HEK293 (cell line): ENCODE measurements at regions not wholly inside any gene's neighbourhood (a gene's known extent, or its start where the extent isn't known, plus 50 kb on each side); places are given as distances from the start of the nearest gene placed in this dataset.

ENCODE experiments used
- EGR2 ChIP-seq: fragments of 450-650 bp; formaldehyde crosslinking; IDR thresholded peaks from 2 replicates; pipeline ENCODE4 v1.5.1; 2016; ENCODE audit warnings: low read depth, missing biosample characterization, missing genetic modification characterization
- HOXA7 ChIP-seq: sonication (generic); formaldehyde crosslinking; IDR thresholded peaks from 2 replicates; pipeline ENCODE4 v1.8.1; 2022; ENCODE audit warnings: missing genetic modification reagents, borderline replicate concordance
- KLF16 ChIP-seq: fragments of 450-650 bp; formaldehyde crosslinking; IDR thresholded peaks from 2 replicates; pipeline ENCODE4 v1.5.1; 2017; ENCODE audit warnings: missing biosample characterization, missing genetic modification characterization
- KLF7 ChIP-seq: fragments of 450-650 bp; formaldehyde crosslinking; IDR thresholded peaks from 2 replicates; pipeline ENCODE4 v1.5.1; 2016; ENCODE audit warnings: missing biosample characterization, missing genetic modification characterization, borderline replicate concordance
- OVOL3 ChIP-seq: fragments of 450-650 bp; formaldehyde crosslinking; IDR thresholded peaks from 2 replicates; pipeline ENCODE4 v1.5.1; 2016; ENCODE audit warnings: missing biosample characterization, missing genetic modification characterization
- RBAK ChIP-seq: fragments of 450-650 bp; formaldehyde crosslinking; IDR thresholded peaks from 2 replicates; pipeline ENCODE4 v1.5.1; 2016; ENCODE audit warnings: missing biosample characterization, missing genetic modification characterization
- REPIN1 ChIP-seq: fragments of 450-650 bp; formaldehyde crosslinking; IDR thresholded peaks from 2 replicates; pipeline ENCODE4 v1.5.1; 2017; ENCODE audit warnings: missing biosample characterization, missing genetic modification characterization, low read depth
- SALL2 ChIP-seq: fragments of 450-650 bp; formaldehyde crosslinking; IDR thresholded peaks from 2 replicates; pipeline ENCODE4 v1.5.0; 2017; ENCODE audit warnings: missing biosample characterization, mild to moderate bottlenecking, missing genetic modification characterization, borderline replicate concordance
- WT1 ChIP-seq: fragments of 450-650 bp; formaldehyde crosslinking; IDR thresholded peaks from 2 replicates; pipeline ENCODE4 v1.5.1; 2016; ENCODE audit warnings: missing biosample characterization, missing genetic modification characterization
- ZBTB21 ChIP-seq: fragments of 450-650 bp; formaldehyde crosslinking; IDR thresholded peaks from 2 replicates; pipeline ENCODE4 v1.5.1; 2017; ENCODE audit warnings: missing biosample characterization, missing genetic modification characterization
- ZFP3 ChIP-seq: fragments of 450-650 bp; formaldehyde crosslinking; IDR thresholded peaks from 2 replicates; pipeline ENCODE4 v1.5.1; 2016; ENCODE audit warnings: low read depth, missing biosample characterization, missing genetic modification characterization
- ZFP69B ChIP-seq: fragments of 450-650 bp; formaldehyde crosslinking; IDR thresholded peaks from 2 replicates; pipeline ENCODE4 v1.5.1; 2016; ENCODE audit warnings: missing biosample characterization, missing genetic modification characterization
- ZNF121 ChIP-seq: fragments of 450-650 bp; formaldehyde crosslinking; IDR thresholded peaks from 2 replicates; pipeline ENCODE4 v1.5.1; 2016; ENCODE audit warnings: missing biosample characterization, missing genetic modification characterization
- ZNF157 ChIP-seq: fragments of 450-650 bp; formaldehyde crosslinking; IDR thresholded peaks from 2 replicates; pipeline ENCODE4 v1.5.1; 2016; ENCODE audit warnings: missing biosample characterization, missing genetic modification characterization
- ZNF239 ChIP-seq: fragments of 450-650 bp; formaldehyde crosslinking; IDR thresholded peaks from 2 replicates; pipeline ENCODE4 v1.5.1; 2016; ENCODE audit warnings: missing biosample characterization, missing genetic modification characterization
- ZNF24 ChIP-seq: fragments of 450-650 bp; formaldehyde crosslinking; IDR thresholded peaks from 2 replicates; pipeline ENCODE4 v1.5.1; 2016; ENCODE audit warnings: missing biosample characterization, missing genetic modification characterization
- ZNF354C ChIP-seq: fragments of 450-650 bp; formaldehyde crosslinking; IDR thresholded peaks from 2 replicates; pipeline ENCODE4 v1.5.1; 2016; ENCODE audit warnings: missing biosample characterization, missing genetic modification characterization, low read depth, borderline replicate concordance
- ZNF391 ChIP-seq: fragments of 450-650 bp; formaldehyde crosslinking; IDR thresholded peaks from 2 replicates; pipeline ENCODE4 v1.5.1; 2016; ENCODE audit warnings: low read depth, missing biosample characterization, missing genetic modification characterization, borderline replicate concordance
- ZNF404 ChIP-seq: fragments of 450-650 bp; formaldehyde crosslinking; IDR thresholded peaks from 2 replicates; pipeline ENCODE4 v1.5.1; 2017; ENCODE audit warnings: missing biosample characterization, missing genetic modification characterization
- ZNF423 ChIP-seq: fragments of 450-650 bp; formaldehyde crosslinking; IDR thresholded peaks from 2 replicates; pipeline ENCODE4 v1.5.1; 2016; ENCODE audit warnings: missing biosample characterization, missing genetic modification characterization
- ZNF48 ChIP-seq: fragments of 450-650 bp; formaldehyde crosslinking; IDR thresholded peaks from 2 replicates; pipeline ENCODE4 v1.5.1; 2016; ENCODE audit warnings: missing biosample characterization, missing genetic modification characterization
- ZNF510 ChIP-seq: fragments of 450-650 bp; formaldehyde crosslinking; IDR thresholded peaks from 2 replicates; pipeline ENCODE4 v1.5.1; 2018; ENCODE audit warnings: mild to moderate bottlenecking, missing genetic modification characterization, missing biosample characterization; ENCODE audit not compliant: insufficient replicate concordance
- ZNF514 ChIP-seq: fragments of 450-650 bp; formaldehyde crosslinking; IDR thresholded peaks from 2 replicates; pipeline ENCODE4 v1.5.1; 2016; ENCODE audit warnings: missing biosample characterization, missing genetic modification characterization
- ZNF560 ChIP-seq: fragments of 450-650 bp; formaldehyde crosslinking; IDR thresholded peaks from 2 replicates; pipeline ENCODE4 v1.5.1; 2017; ENCODE audit warnings: missing biosample characterization, missing genetic modification characterization, borderline replicate concordance
- ZNF596 ChIP-seq: fragments of 450-650 bp; IDR thresholded peaks from 2 replicates; pipeline ENCODE4 v1.5.0; 2018; ENCODE audit warnings: missing biosample characterization, mild to moderate bottlenecking, missing genetic modification characterization, moderate library complexity
- ZNF626 ChIP-seq: fragments of 450-650 bp; sonication (Bioruptor Pico); formaldehyde crosslinking; IDR thresholded peaks from 2 replicates; pipeline ENCODE4 v1.5.1; 2018; ENCODE audit warnings: missing biosample characterization, missing genetic modification characterization, inconsistent platforms
- ZNF664 ChIP-seq: fragments of 450-650 bp; formaldehyde crosslinking; IDR thresholded peaks from 2 replicates; pipeline ENCODE4 v1.5.1; 2016; ENCODE audit warnings: missing biosample characterization, missing genetic modification characterization
- ZNF677 ChIP-seq: fragments of 450-650 bp; IDR thresholded peaks from 2 replicates; pipeline ENCODE4 v1.5.0; 2018; ENCODE audit warnings: missing biosample characterization, mild to moderate bottlenecking, missing genetic modification characterization, moderate library complexity
- ZNF701 ChIP-seq: fragments of 450-650 bp; formaldehyde crosslinking; IDR thresholded peaks from 2 replicates; pipeline ENCODE4 v1.5.1; 2016; ENCODE audit warnings: missing biosample characterization, missing genetic modification characterization
- ZNF76 ChIP-seq: fragments of 450-650 bp; formaldehyde crosslinking; IDR thresholded peaks from 2 replicates; pipeline ENCODE4; 2016; ENCODE audit warnings: low read depth, missing biosample characterization, missing genetic modification characterization, borderline replicate concordance
- ZNF785 ChIP-seq: fragments of 450-650 bp; formaldehyde crosslinking; IDR thresholded peaks from 2 replicates; pipeline ENCODE4 v1.5.1; 2016; ENCODE audit warnings: missing biosample characterization, missing genetic modification characterization
- ZNF792 ChIP-seq: fragments of 450-650 bp; formaldehyde crosslinking; IDR thresholded peaks from 2 replicates; pipeline ENCODE4 v1.5.1; 2016; ENCODE audit warnings: missing biosample characterization, missing genetic modification characterization
- ZNF843 ChIP-seq: fragments of 450-650 bp; formaldehyde crosslinking; IDR thresholded peaks from 2 replicates; pipeline ENCODE4 v1.5.1; 2016; ENCODE audit warnings: missing biosample characterization, missing genetic modification characterization
- TF ChIP-seq, protein P1 (sequence below): fragments of 450-650 bp; formaldehyde crosslinking; IDR thresholded peaks from 2 replicates; pipeline ENCODE4 v1.5.1; 2016; ENCODE audit warnings: missing biosample characterization, missing genetic modification characterization
- TF ChIP-seq, protein P2 (sequence below): IDR thresholded peaks from 2 replicates; pipeline ENCODE4 v1.6.1; 2011; ENCODE audit warnings: mild to moderate bottlenecking, low read depth, low read length, borderline replicate concordance
- TF ChIP-seq, protein P3 (sequence below): fragments of 450-650 bp; formaldehyde crosslinking; IDR thresholded peaks from 2 replicates; pipeline ENCODE4 v1.5.1; 2016; ENCODE audit warnings: missing biosample characterization, missing genetic modification characterization
- TF ChIP-seq, protein P4 (sequence below): fragments of 450-650 bp; formaldehyde crosslinking; IDR thresholded peaks from 2 replicates; pipeline ENCODE4 v1.5.1; 2016; ENCODE audit warnings: missing biosample characterization, missing genetic modification characterization, low read depth

DNA sequence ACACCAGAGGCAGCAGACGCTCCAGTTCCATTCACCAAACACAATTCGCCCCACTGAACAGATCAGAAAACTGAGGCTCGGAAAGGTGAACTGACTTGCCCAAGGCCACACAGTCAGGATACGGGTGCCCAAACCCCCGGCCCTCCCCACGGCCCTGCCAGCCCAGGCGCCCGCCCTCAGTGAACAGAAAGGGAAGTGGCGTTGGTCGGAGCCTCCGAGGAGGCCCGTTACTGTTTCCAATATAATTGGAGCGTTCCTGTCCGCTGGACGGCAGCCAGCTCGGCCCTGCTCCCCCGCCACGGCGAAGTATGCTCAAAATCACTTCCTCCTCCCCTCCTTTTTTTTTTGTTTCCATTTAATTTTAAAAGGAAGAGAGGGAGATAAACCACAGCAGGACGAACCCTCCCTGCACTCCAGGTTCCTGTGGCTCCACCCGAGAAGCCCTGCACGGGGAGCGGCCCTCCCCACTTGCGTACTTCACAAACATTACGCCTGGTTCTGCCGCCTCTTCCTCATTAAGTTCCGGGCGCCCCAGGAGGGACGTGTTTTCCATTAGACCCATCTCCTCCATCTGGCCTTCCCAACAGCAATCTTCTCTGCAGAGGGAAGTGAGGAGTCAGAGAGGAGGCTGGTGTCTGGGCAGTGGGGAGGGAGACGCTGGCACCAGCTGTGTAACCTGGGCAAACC, 61.1 kb downstream of the NCOR2 start (continued):
- TF ChIP-seq ZNF76 (tag by site-specific recombination) (0 out of 2 replicates have a peak, but pooled peaks have one; percentile 29), SALL2 (tag by site-specific recombination) (no peak), ZNF391 (tag by site-specific recombination) (no peak), ZNF24 (tag by site-specific recombination) (peak; percentile 73; the same call in 1 of the 2 replicates), ZFP3 (tag by site-specific recombination) (no peak), ZNF514 (tag by site-specific recombination) (no peak), KLF7 (tag by site-specific recombination) (no peak), ZNF843 (tag by site-specific recombination) (peak; percentile 39; the same call in 1 of the 2 replicates), EGR2 (peak; percentile 11; the same call in 1 of the 2 replicates), ZNF664 (no peak), ZNF121 (tag by site-specific recombination) (no peak), ZNF48 (tag by site-specific recombination) (no peak), WT1 (tag by site-specific recombination) (peak; percentile 97), ZNF239 (no peak), ZFP69B (tag by site-specific recombination) (no peak), ZNF404 (tag by site-specific recombination) (no peak), ZNF157 (0 out of 2 replicates have a peak, but pooled peaks have one; percentile 4), REPIN1 (tag by site-specific recombination) (no peak), ZNF626 (tag by site-specific recombination) (no peak), OVOL3 (tag by site-specific recombination) (no peak), ZBTB21 (tag by site-specific recombination) (no peak), ZNF354C (tag by site-specific recombination) (no peak), HOXA7 (CRISPR knock-in tag) (no peak), ZNF596 (tag by site-specific recombination) (no peak), ZNF510 (no peak), RBAK (no peak), KLF16 (0 out of 2 replicates have a peak, but pooled peaks have one; percentile 51), ZNF792 (no peak), ZNF560 (no peak), ZNF423 (tag by site-specific recombination) (peak; percentile 78), ZNF785 (tag by site-specific recombination) (no peak), ZNF701 (no peak; the same call in 1 of the 2 replicates), ZNF677 (tag by site-specific recombination) (no peak)
- TF ChIP-seq, protein P1, sequence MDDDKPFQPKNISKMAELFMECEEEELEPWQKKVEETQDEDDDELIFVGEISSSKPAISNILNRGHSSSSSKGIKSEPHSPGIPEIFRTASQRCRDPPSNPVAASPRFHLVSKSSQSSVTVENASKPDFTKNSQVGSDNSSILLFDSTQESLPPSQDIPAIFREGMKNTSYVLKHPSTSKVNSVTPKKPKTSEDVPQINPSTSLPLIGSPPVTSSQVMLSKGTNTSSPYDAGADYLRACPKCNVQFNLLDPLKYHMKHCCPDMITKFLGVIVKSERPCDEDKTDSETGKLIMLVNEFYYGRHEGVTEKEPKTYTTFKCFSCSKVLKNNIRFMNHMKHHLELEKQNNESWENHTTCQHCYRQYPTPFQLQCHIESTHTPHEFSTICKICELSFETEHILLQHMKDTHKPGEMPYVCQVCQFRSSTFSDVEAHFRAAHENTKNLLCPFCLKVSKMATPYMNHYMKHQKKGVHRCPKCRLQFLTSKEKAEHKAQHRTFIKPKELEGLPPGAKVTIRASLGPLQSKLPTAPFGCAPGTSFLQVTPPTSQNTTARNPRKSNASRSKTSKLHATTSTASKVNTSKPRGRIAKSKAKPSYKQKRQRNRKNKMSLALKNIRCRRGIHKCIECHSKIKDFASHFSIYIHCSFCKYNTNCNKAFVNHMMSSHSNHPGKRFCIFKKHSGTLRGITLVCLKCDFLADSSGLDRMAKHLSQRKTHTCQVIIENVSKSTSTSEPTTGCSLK (tag by site-specific recombination) = no peak
- TF ChIP-seq, protein P2, sequence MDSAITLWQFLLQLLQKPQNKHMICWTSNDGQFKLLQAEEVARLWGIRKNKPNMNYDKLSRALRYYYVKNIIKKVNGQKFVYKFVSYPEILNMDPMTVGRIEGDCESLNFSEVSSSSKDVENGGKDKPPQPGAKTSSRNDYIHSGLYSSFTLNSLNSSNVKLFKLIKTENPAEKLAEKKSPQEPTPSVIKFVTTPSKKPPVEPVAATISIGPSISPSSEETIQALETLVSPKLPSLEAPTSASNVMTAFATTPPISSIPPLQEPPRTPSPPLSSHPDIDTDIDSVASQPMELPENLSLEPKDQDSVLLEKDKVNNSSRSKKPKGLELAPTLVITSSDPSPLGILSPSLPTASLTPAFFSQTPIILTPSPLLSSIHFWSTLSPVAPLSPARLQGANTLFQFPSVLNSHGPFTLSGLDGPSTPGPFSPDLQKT = no peak
- TF ChIP-seq, protein P3, sequence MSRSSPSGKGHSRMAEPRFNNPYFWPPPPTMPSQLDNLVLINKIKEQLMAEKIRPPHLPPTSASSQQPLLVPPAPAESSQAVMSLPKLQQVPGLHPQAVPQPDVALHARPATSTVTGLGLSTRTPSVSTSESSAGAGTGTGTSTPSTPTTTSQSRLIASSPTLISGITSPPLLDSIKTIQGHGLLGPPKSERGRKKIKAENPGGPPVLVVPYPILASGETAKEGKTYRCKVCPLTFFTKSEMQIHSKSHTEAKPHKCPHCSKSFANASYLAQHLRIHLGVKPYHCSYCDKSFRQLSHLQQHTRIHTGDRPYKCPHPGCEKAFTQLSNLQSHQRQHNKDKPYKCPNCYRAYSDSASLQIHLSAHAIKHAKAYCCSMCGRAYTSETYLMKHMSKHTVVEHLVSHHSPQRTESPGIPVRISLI = peak; percentile 32; the same call in 1 of the 2 replicates
- TF ChIP-seq, protein P4, sequence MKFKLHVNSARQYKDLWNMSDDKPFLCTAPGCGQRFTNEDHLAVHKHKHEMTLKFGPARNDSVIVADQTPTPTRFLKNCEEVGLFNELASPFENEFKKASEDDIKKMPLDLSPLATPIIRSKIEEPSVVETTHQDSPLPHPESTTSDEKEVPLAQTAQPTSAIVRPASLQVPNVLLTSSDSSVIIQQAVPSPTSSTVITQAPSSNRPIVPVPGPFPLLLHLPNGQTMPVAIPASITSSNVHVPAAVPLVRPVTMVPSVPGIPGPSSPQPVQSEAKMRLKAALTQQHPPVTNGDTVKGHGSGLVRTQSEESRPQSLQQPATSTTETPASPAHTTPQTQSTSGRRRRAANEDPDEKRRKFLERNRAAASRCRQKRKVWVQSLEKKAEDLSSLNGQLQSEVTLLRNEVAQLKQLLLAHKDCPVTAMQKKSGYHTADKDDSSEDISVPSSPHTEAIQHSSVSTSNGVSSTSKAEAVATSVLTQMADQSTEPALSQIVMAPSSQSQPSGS = no peak
